ENCODE measurements at regions not wholly inside any gene's neighbourhood (a gene's known extent, or its start where the extent isn't known, plus 50 kb on each side); places are given as distances from the start of the nearest gene placed in this dataset.

DNA sequence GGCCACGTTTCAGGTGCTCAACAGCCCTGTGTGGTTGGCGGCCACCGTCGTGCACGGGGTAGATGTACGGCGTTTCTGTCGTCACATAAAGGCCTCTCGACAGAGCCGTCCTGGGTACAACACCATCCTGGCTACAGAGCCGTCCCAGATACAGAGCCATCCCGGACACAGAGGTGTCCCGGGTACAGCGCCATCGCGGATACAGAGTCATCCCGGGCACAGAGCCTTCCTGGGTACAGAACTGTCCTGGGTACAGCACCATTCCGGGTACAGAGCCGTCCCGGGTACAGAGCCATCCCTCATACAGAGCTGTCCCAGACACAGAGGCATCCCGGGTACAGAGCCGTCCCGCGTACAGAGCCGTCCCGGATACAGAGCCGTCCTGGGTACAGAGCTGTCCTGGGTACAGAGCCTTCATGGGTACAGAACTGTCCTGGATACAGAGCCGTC, 222.7 kb upstream of the SOX1 start:
- Histone ChIP-seq H3K27me3 (ENCODE audit: low read depth) (peaks cover 22% of the 10 kb centered on the region), H3K4me3 (no peak overlapping the region), H3K27ac (no peak overlapping the region), H3K4me1 (no peaks in the 10 kb centered on the region), H3K9me3 (no peaks in the 10 kb centered on the region), H3K36me3 (no peaks in the 10 kb centered on the region)
- TF ChIP-seq, protein P1, sequence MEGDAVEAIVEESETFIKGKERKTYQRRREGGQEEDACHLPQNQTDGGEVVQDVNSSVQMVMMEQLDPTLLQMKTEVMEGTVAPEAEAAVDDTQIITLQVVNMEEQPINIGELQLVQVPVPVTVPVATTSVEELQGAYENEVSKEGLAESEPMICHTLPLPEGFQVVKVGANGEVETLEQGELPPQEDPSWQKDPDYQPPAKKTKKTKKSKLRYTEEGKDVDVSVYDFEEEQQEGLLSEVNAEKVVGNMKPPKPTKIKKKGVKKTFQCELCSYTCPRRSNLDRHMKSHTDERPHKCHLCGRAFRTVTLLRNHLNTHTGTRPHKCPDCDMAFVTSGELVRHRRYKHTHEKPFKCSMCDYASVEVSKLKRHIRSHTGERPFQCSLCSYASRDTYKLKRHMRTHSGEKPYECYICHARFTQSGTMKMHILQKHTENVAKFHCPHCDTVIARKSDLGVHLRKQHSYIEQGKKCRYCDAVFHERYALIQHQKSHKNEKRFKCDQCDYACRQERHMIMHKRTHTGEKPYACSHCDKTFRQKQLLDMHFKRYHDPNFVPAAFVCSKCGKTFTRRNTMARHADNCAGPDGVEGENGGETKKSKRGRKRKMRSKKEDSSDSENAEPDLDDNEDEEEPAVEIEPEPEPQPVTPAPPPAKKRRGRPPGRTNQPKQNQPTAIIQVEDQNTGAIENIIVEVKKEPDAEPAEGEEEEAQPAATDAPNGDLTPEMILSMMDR (IDR thresholded peaks at IDR 0.05), result no peak
- intact Hi-C loops (cut with DNase I), result no loop called here
- DNase-seq (no peak), ATAC-seq (peak in 1 of 2 donors; percentile 41)

DNA sequence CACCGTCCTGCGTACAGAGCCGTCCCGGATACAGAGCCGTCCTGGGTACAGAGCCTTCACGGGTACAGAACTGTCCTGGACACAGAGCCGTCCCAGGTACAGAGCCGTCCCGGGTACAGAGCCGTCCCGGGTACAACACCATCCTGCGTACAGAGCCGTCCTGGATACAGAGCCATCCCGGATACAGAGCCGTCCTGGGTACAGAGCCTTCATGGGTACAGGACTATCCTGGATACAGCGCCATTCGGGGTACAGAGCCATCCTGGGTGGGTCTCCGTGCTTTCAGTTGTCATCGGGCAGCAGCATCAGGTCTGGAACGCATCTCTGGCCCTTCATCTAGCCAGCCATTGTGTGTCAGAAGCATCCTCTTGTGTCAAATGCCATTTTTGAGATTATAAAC, 222.3 kb upstream of the SOX1 start:
- TF ChIP-seq, protein P1 (IDR thresholded peaks at IDR 0.05), result no peak
- Histone ChIP-seq H3K27ac (no peak overlapping the region), H3K36me3 (no peaks in the 10 kb centered on the region), H3K4me1 (no peaks in the 10 kb centered on the region), H3K4me3 (no peak overlapping the region), H3K9me3 (no peaks in the 10 kb centered on the region), H3K27me3 (ENCODE audit: low read depth) (peaks cover 22% of the 10 kb centered on the region)
- no peak for DNase-seq
- intact Hi-C loops (cut with DNase I), result no loop called here
- ATAC-seq, result no peak

DNA sequence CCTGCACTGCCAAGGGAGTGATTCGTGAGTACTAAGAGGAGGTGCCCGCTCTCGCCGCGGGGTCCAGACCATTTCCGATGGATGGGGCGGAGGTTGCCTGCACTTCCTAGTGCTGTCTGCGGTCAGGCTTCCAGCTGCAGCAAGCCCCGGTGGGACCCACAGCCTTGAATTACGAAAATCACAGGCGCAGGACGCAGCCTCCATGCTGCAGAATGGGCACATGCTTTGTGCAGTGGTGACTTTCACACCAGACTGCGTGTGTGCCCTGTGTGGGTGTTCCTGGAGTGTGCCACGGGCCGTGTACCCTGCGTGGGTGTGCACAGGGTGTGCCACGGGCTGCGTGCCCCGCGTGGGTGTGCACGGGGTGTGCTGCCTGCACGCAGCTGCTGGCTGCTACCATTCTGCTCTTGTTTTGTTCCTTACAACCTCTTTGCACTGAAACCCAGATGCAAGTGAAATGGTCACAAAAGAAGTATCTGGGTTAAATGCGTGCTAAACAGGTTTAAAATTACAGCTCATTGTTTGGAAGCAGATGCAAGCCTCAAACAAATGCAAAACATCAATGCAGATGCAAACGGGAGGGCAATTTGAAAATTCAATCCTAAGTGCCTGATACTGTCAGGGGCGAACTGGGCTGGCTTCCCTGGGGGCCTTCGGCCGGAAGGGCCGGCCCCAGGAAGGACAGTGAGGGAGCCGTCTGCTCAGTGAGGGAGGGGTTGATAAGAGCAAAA, 221.2 kb upstream of the SOX1 start:
- DNase-seq (no peak), ATAC-seq (peak in 1 of 2 donors; percentile 39)
- no peaks in the 10 kb centered on the region for H3K4me1 ChIP-seq
- no peaks in the 10 kb centered on the region for H3K36me3 ChIP-seq
- no peaks in the 10 kb centered on the region for H3K9me3 ChIP-seq
- TF ChIP-seq, protein P1 (IDR thresholded peaks at IDR 0.05), result no peak
- no peak overlapping the region for H3K4me3 ChIP-seq
- intact Hi-C loops (cut with DNase I), result no loop called here
- H3K27me3 ChIP-seq (ENCODE audit: low read depth), result peaks cover 30% of the 10 kb centered on the region
- H3K27ac ChIP-seq, result no peak overlapping the region

DNA sequence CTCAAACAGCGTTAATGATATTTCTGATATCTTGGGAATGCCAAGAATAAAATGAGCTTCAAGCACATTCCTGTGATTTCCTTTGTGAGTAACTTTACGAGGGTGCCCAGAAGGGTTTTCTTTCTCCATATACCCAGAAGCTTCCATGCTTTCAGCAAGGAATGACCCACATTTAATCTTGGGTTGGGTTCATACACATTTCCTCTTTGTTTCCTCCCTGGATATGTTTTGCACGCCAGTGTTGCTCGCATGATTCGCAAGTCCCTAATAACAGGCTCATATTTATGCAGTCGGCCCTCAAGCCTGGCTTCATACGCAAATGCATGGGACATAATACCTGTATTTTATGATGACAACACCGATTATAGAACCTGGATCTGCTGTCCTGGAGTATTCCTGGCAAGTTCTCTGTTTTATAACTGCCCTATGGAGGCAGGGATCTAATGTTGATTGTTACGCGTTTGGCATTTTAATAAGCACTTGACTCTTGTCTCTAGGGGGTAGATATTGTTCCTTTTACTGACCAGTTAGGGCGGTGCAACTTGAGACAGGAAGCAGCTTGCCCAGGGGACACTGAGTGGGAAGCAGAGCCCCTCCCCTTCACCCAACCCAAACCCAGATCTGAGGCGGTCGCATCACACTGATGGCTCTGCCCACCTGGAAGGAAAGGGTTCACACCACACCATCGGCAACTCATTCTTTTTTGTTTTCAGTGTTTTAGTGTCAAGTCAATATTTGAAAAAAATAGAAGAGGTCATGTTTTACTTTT, 220.4 kb upstream of the SOX1 start:
- Histone ChIP-seq H3K4me3 (no peak overlapping the region), H3K9me3 (no peaks in the 10 kb centered on the region), H3K27ac (no peak overlapping the region), H3K27me3 (ENCODE audit: low read depth) (peaks cover 30% of the 10 kb centered on the region), H3K4me1 (no peaks in the 10 kb centered on the region), H3K36me3 (no peaks in the 10 kb centered on the region)
- intact Hi-C loops (cut with DNase I), result no loop called here
- TF ChIP-seq, protein P1 (IDR thresholded peaks at IDR 0.05), result no peak
- ATAC-seq (no peak), DNase-seq (no peak)

DNA sequence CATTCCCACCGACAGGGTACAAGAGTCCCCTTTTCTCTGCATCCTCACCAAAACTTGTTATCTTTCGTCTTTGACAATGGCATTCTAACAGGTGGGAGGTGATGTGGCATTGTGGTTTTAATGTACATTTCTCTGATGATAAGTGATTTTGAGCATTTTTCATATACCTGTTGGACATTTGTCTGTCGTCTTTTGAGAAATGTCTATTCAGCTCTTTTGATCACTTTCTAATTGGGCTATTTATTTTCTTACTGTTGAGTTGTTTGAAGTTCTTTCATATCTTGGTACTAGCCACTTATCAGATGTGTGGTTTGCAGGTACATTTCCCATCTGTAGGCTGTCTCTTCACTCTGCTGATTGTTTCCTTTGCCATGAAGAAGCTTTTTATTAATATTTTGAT, 219.0 kb upstream of the SOX1 start:
- ATAC-seq, result no peak
- Histone ChIP-seq H3K9me3 (no peaks in the 10 kb centered on the region), H3K36me3 (no peaks in the 10 kb centered on the region), H3K4me1 (no peaks in the 10 kb centered on the region), H3K27me3 (ENCODE audit: low read depth) (peaks cover 40% of the 10 kb centered on the region), H3K4me3 (no peak overlapping the region), H3K27ac (no peak overlapping the region)
- intact Hi-C loops (cut with DNase I), result no loop called here
- DNase-seq, result no peak
- TF ChIP-seq, protein P1 (IDR thresholded peaks at IDR 0.05), result no peak

Measured in lower lobe of right lung (tissue), 2 donors.